Heart right ventricle (tissue), 16 donors: ENCODE measurements at regions not wholly inside any gene's neighbourhood (a gene's known extent, or its start where the extent isn't known, plus 50 kb on each side); places are given as distances from the start of the nearest gene placed in this dataset.

ENCODE experiments used
- ATAC-seq, 8 donors: fragments of 200-7000 bp; cut with Tn5 transposase; one replicate each; pipeline ENCODE4 v1.9.1; 2020; ENCODE audit warnings: mild to moderate bottlenecking in 8 of 8, moderate library complexity in 8 of 8, moderate number of reproducible peaks in 1 of 8
- DNase-seq, 2 donors: peaks; one replicate each; pipeline ENCODE4 v3.0.0-alpha.2; 2020
- H3K27ac ChIP-seq, 10 donors: fragments of 200-600 bp; sonication (generic) in 2 of 10; one replicate each; pipeline versions ENCODE4 v1.5.0 to v1.8.0; 2020 to 2022; ENCODE audit warnings: mild to moderate bottlenecking in 3 of 10
- H3K27me3 ChIP-seq, 7 donors: fragments of 200-600 bp; one replicate each; pipeline ENCODE4 v1.8.0; 2021 to 2022; ENCODE audit warnings: mild to moderate bottlenecking in 2 of 7
- H3K36me3 ChIP-seq, 9 donors: fragments of 200-600 bp; sonication (generic) in 1 of 9; one replicate each; pipeline versions ENCODE4 v1.5.0 to v1.8.0; 2020 to 2022; ENCODE audit warnings: mild to moderate bottlenecking in 2 of 9
- H3K4me1 ChIP-seq, 9 donors: fragments of 200-600 bp; sonication (generic) in 1 of 9; one replicate each; pipeline versions ENCODE4 v1.5.0 to v1.8.0; 2020 to 2022; ENCODE audit warnings: mild to moderate bottlenecking in 4 of 9
- H3K4me3 ChIP-seq, 10 donors: fragments of 200-600 bp; sonication (generic) in 2 of 10; one replicate each; pipeline versions ENCODE4 v1.5.0 to v1.8.0; 2020 to 2022; ENCODE audit warnings: mild to moderate bottlenecking in 7 of 10, moderate library complexity in 2 of 10
- H3K9me3 ChIP-seq, 11 donors: fragments of 200-600 bp in 10 of 11; sonication (generic) in 2 of 11; one replicate each; pipeline versions ENCODE4 v1.5.0 to v1.8.0; 2013 to 2022; ENCODE audit warnings: mild to moderate bottlenecking in 2 of 11, control low read depth in 1 of 11, moderate library complexity in 1 of 11
- WGBS, 2 donors: extraction: QIAGEN DNeasy Blood & Tissue Kit; methylation state at CpG; one replicate each; pipeline ENCODE4 v1.1.7; 2013; ENCODE audit warnings: inconsistent platforms in 1 of 2; 5-methylcytosine and 5-hydroxymethylcytosine counted together
- intact Hi-C, 10 donors: fragments of 100-400 bp; cut with DNase I; formaldehyde crosslinking; loops; one replicate each; pipeline versions ENCODE4 v1.11.1 to v1.14.2; 2022
- TF ChIP-seq, protein P1 (sequence below), 9 donors: fragments of 200-600 bp; sonication (generic) in 2 of 9; IDR thresholded peaks; one replicate each; pipeline versions ENCODE4 v1.5.0 to v1.8.0; 2021 to 2022; ENCODE audit warnings: antibody characterized with exemption in 9 of 9, mild to moderate bottlenecking in 5 of 9, moderate library complexity in 1 of 9
- donor health status: Arrhythmogenic right ventricular cardiomyopathy.
- donor health status: ischemic (EF 13 %, LVEDD 7.1; RV severe dilation, severe dysfunction).
- donor health status: healthy with polysubstance abuse.
- donor health status: DM: no; HTN: yes; CAD: no.
- donor health status: DM: no; HTN: no; CAD: no.
- donor health status: ischemic (EF 25% LVEDD 6.9; RV normal size, moderate dysfunction).
- donor health status: ischemic (EF 25% LVEDD 5.7; RV mildly dilated, moderate dysfunction).
- donor health status: healthy.
- donor health status: DM: yes; HTN: yes; CAD: no.
- donor health status: Ischemic cardiomyopathy.
- donor health status: ischemic (EF 35%, LVEDD 5.7; RV mildly dilated, moderate dysfunction).
- donor health status: nonischemic (EF 11% LVEDD 7.7; RV severe dilation, severe dysfunction).
- donor health status: DM: yes; HTN: yes; CAD: no.
- donor health status: PGD.
- donor health status: ischemic (EF 29% LVEDD 5.4; RV normal size, mild dysfunction).
- donor health status: nonischemic (EF 23%, LVEDD 6.1; RV moderate dilation, normal function).

DNA sequence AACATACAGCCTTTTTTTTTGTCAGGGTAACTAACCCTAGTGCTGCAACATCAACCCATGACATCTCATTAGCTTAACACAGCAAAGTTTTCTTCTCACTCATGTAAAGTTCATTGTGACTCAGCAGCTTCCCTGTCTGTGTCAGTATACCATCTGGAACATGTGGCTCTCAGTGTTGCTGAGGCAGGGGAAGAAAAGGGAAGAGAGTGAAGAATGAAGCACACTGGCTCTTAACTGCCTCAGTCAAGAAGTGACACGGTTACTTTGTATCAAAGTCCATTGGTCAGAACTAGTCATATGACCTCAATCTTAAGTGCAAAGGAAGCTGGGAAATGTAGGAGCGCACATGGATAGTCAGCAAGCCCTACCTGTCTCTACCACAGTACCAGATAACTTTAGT, 185.0 kb upstream of the ELL2 start:
- Histone ChIP-seq H3K36me3 (no peaks in the 10 kb centered on the region), H3K4me3 (no peak overlapping the region), H3K27ac (no peak overlapping the region), H3K9me3 (no peaks in the 10 kb centered on the region), H3K4me1 (peaks cover 0 to 21% (median 0%) of the 10 kb centered on the region in 9 donors), H3K27me3 (no peaks in the 10 kb centered on the region)
- intact Hi-C loops = no loop called here
- ATAC-seq (peak in 6 of 8 donors; percentile 39 to 79 (median 66)), DNase-seq (no peak)
- TF ChIP-seq, protein P1, sequence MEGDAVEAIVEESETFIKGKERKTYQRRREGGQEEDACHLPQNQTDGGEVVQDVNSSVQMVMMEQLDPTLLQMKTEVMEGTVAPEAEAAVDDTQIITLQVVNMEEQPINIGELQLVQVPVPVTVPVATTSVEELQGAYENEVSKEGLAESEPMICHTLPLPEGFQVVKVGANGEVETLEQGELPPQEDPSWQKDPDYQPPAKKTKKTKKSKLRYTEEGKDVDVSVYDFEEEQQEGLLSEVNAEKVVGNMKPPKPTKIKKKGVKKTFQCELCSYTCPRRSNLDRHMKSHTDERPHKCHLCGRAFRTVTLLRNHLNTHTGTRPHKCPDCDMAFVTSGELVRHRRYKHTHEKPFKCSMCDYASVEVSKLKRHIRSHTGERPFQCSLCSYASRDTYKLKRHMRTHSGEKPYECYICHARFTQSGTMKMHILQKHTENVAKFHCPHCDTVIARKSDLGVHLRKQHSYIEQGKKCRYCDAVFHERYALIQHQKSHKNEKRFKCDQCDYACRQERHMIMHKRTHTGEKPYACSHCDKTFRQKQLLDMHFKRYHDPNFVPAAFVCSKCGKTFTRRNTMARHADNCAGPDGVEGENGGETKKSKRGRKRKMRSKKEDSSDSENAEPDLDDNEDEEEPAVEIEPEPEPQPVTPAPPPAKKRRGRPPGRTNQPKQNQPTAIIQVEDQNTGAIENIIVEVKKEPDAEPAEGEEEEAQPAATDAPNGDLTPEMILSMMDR (IDR thresholded peaks at IDR 0.05) = no peak
- WGBS, 2 donors = 62 to 66% methylated on average over 2 of the region's 2 CpGs

DNA sequence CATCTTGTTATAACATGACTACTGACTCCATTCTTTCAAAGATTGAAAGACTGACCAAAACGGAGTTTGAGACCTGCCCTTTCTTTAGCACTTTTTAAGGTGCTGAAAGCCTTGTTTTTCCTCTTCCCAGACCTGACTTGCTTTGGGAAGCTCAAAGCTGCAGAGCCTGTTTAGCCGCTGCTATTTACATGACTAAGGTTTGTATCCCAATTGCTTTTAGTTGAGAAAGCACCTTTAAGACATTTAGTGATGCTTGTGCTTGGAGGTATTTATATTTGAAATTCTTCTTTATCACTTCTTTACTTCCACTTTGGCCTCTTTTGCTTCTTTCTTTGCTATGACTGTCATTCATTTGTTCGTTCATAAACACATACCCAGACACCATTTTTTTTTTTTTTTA, 182.6 kb upstream of the ELL2 start:
- intact Hi-C loops = no loop called here
- H3K27me3 ChIP-seq = no peaks in the 10 kb centered on the region
- DNase-seq = no peak
- H3K4me3 ChIP-seq = no peak overlapping the region
- 85% methylated on average over 3 of the region's 3 CpGs for WGBS, 2 donors
- H3K36me3 ChIP-seq = no peaks in the 10 kb centered on the region
- no peak for ATAC-seq
- no peak overlapping the region for H3K27ac ChIP-seq
- H3K9me3 ChIP-seq = no peaks in the 10 kb centered on the region
- TF ChIP-seq, protein P1 (IDR thresholded peaks at IDR 0.05) = no peak
- peaks cover 0 to 21% (median 0%) of the 10 kb centered on the region in 9 donors for H3K4me1 ChIP-seq

DNA sequence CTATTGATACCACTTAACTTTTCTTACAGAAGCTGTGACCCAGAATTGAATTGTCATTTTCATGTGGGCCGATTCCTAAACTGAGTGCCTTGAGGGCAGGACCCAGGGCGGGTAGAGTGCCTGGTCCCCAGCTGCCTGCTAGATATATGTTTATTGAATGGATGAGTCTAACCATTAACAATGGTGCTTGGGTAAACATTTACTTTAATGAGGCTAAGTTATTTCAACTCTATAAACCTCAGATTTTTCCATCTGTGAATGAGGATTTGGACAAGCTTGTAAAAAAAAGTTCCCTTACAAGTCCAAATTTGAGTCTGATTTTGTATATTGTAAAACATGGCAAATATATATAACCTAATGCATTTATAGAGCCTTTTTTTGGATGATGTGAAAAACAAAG, 181.8 kb upstream of the ELL2 start:
- no peak for ATAC-seq
- WGBS, 2 donors = 89% methylated on average over 2 of the region's 2 CpGs
- TF ChIP-seq, protein P1 (IDR thresholded peaks at IDR 0.05) = no peak

DNA sequence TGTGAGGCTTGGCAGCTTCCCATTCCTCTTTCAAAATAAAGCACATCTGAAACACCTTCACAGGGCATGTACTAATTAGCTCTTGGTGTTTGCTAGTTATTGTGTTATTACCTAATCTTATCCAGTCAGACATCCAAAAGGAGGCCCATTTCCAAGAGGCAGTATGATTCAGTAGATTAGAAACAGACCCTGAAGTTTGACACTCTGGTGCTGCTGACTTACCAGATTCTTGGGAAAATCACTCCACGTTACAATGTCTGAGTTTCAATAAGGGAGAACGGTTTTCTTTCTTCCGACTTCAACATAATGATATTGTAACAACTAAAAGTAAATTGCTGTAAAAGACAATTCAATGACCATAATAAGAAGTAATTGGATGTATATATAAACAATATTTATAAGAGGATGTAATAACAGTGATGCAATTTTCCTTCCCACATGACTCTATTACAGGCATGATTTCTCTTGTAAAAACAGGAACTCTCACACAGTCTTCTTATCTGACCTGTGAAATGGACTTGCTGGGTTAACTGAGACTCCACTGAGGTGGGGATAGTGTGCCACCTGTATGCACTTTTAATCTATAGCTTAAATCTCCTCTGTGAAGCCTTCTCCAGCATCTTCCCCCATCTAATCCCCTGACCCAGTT, 181.3 kb upstream of the ELL2 start:
- no peak overlapping the region for H3K27ac ChIP-seq
- no peaks in the 10 kb centered on the region for H3K27me3 ChIP-seq
- H3K36me3 ChIP-seq = no peaks in the 10 kb centered on the region
- ATAC-seq (no peak), DNase-seq (no peak)
- no peaks in the 10 kb centered on the region for H3K9me3 ChIP-seq
- H3K4me1 ChIP-seq = peaks cover 0 to 18% (median 0%) of the 10 kb centered on the region in 9 donors
- TF ChIP-seq, protein P1 (IDR thresholded peaks at IDR 0.05) = no peak
- intact Hi-C loops = no loop called here
- H3K4me3 ChIP-seq = no peak overlapping the region
- 91 to 96% methylated on average over 3 of the region's 3 CpGs for WGBS, 2 donors

More for the DNA sequence above, 181.8 kb upstream of the ELL2 start:
- Histone ChIP-seq H3K36me3 (no peaks in the 10 kb centered on the region), H3K4me3 (no peak overlapping the region), H3K9me3 (no peaks in the 10 kb centered on the region), H3K4me1 (peaks cover 0 to 18% (median 0%) of the 10 kb centered on the region in 9 donors), H3K27me3 (no peaks in the 10 kb centered on the region), H3K27ac (no peak overlapping the region)
- intact Hi-C loops = no loop called here
- no peak for DNase-seq
